HG03066 (cell line): ENCODE measurements at regions not wholly inside any gene's neighbourhood (a gene's known extent, or its start where the extent isn't known, plus 50 kb on each side); places are given as distances from the start of the nearest gene placed in this dataset.

Source experiments
- ATAC-seq: cut with Tn5 transposase; IDR thresholded peaks from one replicate; pipeline ENCODE4 v1.9.1; 2021; ENCODE audit warnings: low read depth; ENCODE audit not compliant: unreplicated experiment

GRCh38 chr9:28158451-28158850, 585.2 kb upstream of the C9orf72 start:
- ATAC-seq = no peak

DNA sequence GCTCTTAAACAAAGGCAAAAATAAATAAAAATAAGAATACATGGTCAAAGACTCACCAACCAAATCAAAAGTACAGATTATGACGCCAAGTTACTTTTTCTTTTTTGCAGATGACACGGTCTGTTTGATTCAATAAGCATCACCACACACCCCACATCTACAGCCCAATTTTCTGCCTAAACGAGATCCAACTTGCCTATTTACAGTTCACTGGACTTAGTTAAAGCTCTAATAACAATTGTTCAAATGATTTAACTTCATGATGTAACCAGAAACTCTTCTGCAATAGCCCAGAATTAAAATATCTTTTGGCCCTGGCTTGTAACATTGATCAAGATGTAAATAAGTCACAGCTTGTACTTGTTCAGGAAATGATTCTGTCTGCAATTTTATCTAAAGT, 590.3 kb upstream of the C9orf72 start:
- ATAC-seq = no peak

- no peak for ATAC-seq
Observed at GRCh38 chr9:28166179-28166578, 592.9 kb upstream of the C9orf72 start.

- no peak for ATAC-seq
Observed at GRCh38 chr9:28177142-28177541, 603.9 kb upstream of the C9orf72 start.

DNA sequence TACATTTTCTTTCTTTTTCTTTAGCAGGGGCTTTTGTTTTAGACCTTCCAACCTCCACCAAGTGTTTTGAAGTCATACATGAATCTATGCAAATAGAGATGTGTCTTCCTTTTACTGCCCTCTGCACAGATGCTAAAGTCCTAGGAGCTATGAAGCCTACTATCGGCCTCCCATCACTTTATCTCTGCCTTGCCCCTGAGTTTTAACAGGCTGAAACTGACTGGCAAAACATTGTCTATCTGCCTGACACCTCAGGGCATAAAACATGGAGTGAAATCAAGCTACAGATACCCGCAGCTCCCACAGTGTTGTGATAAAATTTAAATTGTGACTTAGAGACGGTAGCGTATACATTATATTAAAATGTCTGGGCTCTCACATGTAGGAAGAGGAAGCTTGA, 604.6 kb upstream of the C9orf72 start:
- ATAC-seq = no peak

DNA sequence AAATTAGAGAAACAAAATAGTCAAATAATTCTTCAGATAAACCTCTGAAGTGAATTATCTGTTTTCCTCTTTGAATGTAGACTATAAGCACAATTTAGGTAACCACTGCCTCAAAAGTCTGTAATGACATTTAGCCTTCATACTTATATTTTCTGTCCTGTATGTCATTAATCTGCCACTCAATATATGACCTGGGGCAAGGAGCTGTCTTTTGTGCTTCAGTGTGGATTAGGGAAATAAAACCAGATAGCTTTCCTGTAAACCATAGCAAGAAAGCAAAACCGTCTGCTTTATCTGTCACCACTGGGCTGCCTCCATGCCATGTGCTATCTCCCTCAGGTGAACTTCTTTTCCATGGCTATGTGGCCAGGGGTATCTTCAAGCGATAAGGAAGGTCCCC, 606.6 kb upstream of the C9orf72 start:
- ATAC-seq = no peak

GRCh38 chr9:28190981-28191380, 617.7 kb upstream of the C9orf72 start:
- no peak for ATAC-seq

DNA sequence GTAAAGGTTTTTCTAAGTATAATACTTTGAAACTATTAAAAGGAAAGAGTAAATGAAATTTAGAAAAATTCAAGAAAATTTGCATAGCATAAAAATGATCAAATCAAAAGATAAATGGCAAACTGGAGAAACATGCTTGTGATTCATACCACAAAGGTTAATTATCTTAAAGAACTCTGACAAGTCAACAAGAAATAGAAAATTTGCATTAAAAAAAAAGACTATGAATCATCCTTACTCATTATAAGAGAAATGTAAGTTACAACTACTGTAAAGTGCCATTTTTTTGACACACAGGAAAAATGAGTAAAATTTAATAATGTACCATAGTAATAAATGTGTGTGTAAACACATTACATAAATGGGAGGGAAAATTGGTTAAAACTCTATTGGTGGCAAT, 624.4 kb upstream of the C9orf72 start:
- no peak for ATAC-seq

DNA sequence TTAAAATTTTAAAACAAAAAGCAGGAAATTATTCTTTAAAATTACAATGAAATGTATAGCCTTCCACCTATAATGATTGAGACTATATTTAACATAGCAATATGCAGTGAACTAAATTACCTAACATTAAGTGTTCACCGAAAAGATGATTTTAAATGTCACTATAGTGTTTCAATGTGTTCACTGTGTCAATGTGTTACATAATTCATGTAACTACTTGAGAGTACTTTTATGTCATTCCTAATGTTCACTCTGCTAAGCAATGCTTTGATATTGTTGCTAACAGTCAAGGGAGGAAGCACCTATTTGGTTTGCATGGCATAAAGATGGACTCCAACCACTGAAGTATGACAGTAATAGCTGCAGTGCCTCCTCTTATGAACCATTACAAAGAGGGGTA, 629.8 kb upstream of the C9orf72 start:
- no peak for ATAC-seq

GRCh38 chr9:28206280-28206679, 633.0 kb upstream of the C9orf72 start:
- no peak for ATAC-seq

DNA sequence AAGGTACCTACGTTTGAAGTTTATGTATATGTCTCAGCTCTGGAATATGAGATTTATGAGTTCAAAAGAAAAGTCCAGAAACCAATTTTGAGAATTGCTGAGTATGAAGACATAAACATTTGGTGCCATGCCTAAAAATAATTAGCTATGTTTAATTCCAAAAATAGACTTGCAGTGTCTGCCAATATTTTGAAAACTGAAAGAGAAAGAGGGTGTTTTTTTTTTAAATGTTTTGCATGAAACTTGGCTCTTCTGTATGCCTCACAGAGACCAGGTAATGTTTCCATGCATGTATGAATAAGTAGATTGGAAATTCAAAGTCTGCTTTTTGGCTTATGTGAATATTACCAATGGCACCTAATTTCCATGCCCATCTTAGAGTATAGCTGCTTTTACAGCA, 634.4 kb upstream of the C9orf72 start:
- no peak for ATAC-seq

GRCh38 chr9:28209130-28209529, 635.8 kb upstream of the C9orf72 start:
- ATAC-seq = no peak

GRCh38 chr9:28212979-28213378, 639.7 kb upstream of the C9orf72 start:
- ATAC-seq = no peak

- no peak for ATAC-seq
Observed at GRCh38 chr9:28215536-28216299, 642.4 kb upstream of the C9orf72 start.

- no peak for ATAC-seq
Observed at GRCh38 chr9:28232686-28233085, 659.4 kb upstream of the C9orf72 start.

DNA sequence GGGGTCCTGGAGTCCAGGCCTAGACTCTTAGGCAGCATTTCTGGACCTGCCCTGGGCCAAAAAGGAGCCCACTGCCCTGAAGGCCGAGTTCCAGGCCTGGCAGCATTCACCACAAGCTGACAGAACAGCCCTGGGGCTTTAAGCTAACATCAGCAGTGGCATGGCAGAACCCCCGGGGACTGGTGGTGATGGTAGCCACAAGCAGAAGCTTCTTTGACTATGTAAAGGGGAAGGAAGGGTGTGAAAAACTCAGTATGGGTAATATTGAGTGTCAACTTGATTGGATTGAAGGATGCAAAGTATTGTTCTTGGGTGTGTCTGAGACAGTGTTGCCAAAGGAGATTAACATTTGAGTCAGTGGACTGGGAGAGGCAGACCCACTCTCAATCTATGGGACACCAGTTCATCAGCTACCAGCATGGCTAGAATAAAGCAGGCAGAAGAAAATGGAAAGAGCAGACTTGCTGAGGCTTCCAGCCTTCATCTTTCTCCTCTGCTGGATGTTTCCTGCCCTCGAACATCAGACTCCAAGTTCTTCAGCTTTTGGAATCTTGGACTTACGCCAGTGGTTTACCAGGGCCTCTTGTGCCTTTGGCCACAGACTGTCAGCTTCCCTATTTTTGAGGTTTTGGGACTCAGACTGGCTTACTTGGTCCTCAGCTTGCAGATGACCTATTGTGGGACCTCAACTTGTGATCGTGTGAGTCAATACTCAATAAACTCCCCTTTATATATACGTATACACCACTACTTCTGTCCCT, 661.0 kb upstream of the C9orf72 start:
- ATAC-seq = no peak

GRCh38 chr9:28234894-28235277, 661.6 kb upstream of the C9orf72 start:
- ATAC-seq = no peak

DNA sequence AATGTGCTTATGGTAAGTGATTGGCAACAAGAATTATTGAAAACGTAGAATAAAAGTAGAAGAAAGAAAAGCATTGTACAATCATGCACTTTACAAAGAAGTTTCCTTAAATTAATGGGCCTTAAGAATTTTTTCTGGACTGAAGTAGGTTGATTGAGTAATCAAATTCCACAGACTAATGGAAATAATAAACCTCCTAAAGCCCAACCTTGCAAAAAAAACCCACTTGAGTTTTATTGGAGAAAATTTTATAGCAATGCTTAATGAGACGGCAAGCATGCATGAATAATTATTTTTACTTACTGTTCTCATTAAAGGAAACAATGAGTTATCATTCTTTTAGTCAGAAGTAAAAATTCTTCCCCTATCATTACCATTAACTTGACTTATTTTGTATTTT, 676.1 kb upstream of the C9orf72 start:
- no peak for ATAC-seq

DNA sequence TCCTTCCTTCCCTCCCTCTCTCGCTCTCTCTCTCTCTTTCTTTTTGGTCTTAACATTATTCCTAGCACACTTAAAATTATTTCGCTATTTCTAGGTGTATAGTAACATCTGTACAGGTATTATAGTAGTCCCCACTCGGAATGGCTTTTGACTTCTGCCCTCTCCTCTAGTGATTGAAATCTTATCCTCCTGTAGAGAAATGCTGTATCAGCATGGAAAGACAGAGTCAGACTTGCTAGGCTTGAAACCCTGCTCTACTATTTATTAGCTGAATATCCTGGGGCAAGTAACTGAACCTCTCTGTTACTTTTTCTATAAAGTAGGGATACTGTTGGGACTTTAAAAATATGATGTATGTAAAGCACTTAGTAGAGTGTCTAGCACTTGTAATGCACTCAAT, 681.9 kb upstream of the C9orf72 start:
- ATAC-seq = no peak

DNA sequence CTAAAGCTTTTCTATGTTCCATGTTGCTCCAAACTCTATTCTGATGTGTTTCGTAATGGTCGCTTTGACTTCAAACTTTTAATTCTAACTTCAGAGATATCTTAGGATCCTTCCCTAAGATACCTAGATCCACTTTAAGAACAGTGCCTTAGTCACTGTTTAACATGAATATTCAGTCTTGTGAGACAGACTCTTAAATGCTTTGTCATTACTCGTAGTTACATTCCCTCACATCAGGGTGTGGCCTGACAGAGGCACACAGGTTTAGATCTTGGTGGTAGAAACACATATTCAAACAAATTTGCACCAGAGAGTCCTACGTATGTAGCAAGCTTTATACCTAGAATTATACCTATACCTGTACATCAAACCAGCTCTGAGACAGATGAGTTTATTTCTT, 687.0 kb upstream of the C9orf72 start:
- ATAC-seq = no peak

DNA sequence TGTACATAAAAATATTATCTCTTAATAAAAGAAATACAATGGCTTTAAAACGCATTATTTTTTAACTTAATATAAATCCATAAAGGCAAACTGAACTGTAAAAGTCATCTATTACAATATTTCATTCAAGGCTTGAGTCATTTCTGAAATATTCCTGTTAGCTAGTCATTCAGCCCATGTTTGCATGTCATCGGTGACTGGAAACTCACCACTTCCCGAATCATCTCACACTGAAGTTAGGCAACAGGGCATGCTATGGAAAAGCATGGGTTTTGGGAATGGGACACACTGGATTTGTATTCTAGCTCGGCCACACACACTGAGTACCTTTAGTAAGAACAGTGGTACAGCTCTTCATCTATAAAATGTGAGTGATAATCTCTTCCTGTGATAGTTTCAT, 691.1 kb upstream of the C9orf72 start:
- no peak for ATAC-seq

GRCh38 chr9:28267351-28267750, 694.1 kb upstream of the C9orf72 start:
- ATAC-seq = no peak
